Gastroesophageal sphincter (tissue), 3 donors: ENCODE measurements at regions not wholly inside any gene's neighbourhood (a gene's known extent, or its start where the extent isn't known, plus 50 kb on each side); places are given as distances from the start of the nearest gene placed in this dataset.
"Not testable (repeated sequence)": the region's sequence is repeated elsewhere in the genome, so short reads cannot be mapped to it uniquely, and the experiment has no call there.

Experiments used
- CTCF ChIP-seq, 4 experiments: fragments of 200-600 bp in 2 of 4; fragments of 450-650 bp in 2 of 4; sonication (generic) in 1 of 4; IDR thresholded peaks; one replicate each; pipeline ENCODE4 v1.5.1; 2017 to 2019; ENCODE audit warnings: antibody characterized with exemption in 4 of 4, mild to moderate bottlenecking in 2 of 4, moderate library complexity in 2 of 4
- EP300 ChIP-seq: sonication (generic); formaldehyde crosslinking; IDR thresholded peaks from one replicate; pipeline ENCODE4 v1.6.1; 2017; ENCODE audit warnings: antibody characterized with exemption, mild to moderate bottlenecking
- POLR2AphosphoS5 ChIP-seq: sonication (generic); formaldehyde crosslinking; IDR thresholded peaks from one replicate; pipeline ENCODE4 v1.6.1; 2017; ENCODE audit warnings: antibody characterized with exemption

DNA sequence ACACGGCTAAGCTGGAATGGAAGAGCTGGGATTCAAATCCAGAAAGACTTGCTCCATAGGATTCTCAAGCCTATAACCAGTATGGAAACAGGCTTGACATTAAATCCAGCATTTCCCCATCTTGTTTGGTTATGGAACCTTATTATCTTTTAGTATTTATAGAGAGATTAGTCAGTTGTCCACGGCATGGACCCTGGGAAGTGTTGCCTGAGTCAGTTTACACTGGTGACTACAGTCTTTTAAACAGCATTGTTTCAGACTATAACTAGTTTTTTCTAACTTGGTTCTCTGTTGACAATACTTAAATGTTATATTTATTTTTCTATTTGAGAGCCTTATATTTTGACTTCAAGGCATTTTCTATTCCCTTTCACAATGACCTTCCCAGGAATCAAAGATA, 106.7 kb downstream of the SYT15B start:
- not testable (repeated sequence) for TF ChIP-seq CTCF (IDR thresholded peaks at IDR 0.05); POLR2AphosphoS5; EP300
